Stomach (tissue), 8 donors: ENCODE measurements at regions not wholly inside any gene's neighbourhood (a gene's known extent, or its start where the extent isn't known, plus 50 kb on each side); places are given as distances from the start of the nearest gene placed in this dataset.

Source experiments
- DNase-seq, 2 donors: peaks; one replicate each; pipeline versions ENCODE4 v3.0.0 to v3.0.0-alpha.2; 2013 to 2019
- H3K27ac ChIP-seq, 5 donors: fragments of 200-600 bp in 4 of 5; sonication (generic) in 4 of 5; one replicate each; pipeline ENCODE4 v1.5.1; 2013 to 2019; ENCODE audit warnings: mild to moderate bottlenecking in 1 of 5, moderate library complexity in 1 of 5
- H3K27me3 ChIP-seq, 3 donors: fragments of 200-600 bp; sonication (generic); one replicate each; pipeline ENCODE4 v1.5.1; 2017 to 2019; ENCODE audit warnings: mixed run types in 1 of 3
- H3K36me3 ChIP-seq, 4 donors: fragments of 200-600 bp; sonication (generic); 1 replicate in 3 of 4; 2 replicates in 1 of 4; pipeline ENCODE4 v1.5.1; 2016 to 2019
- H3K4me1 ChIP-seq, 4 donors: fragments of 200-600 bp; sonication (generic); one replicate each; pipeline ENCODE4 v1.5.1; 2016 to 2019
- H3K4me3 ChIP-seq, 4 donors: fragments of 200-600 bp; sonication (generic) in 3 of 4; one replicate each; pipeline ENCODE4 v1.5.1; 2016 to 2019; ENCODE audit warnings: mild to moderate bottlenecking in 1 of 4
- H3K9me3 ChIP-seq, 4 donors: fragments of 200-600 bp; sonication (generic); one replicate each; pipeline ENCODE4 v1.5.1; 2016 to 2019
- EP300 ChIP-seq: sonication (generic); formaldehyde crosslinking; IDR thresholded peaks from one replicate; pipeline ENCODE4 v1.6.1; 2017; ENCODE audit warnings: antibody characterized with exemption
- POLR2A ChIP-seq, 4 donors: fragments of 450-650 bp; IDR thresholded peaks; one replicate each; pipeline ENCODE4 v1.6.1; 2016; ENCODE audit warnings: antibody characterized with exemption in 4 of 4, control low read depth in 2 of 4, mild to moderate bottlenecking in 1 of 4, moderate library complexity in 1 of 4
- POLR2AphosphoS5 ChIP-seq, 3 donors: sonication (generic); formaldehyde crosslinking; IDR thresholded peaks; one replicate each; pipeline ENCODE4 v1.6.1; 2016; ENCODE audit warnings: antibody characterized with exemption in 3 of 3
- WGBS, 5 donors: extraction: QIAGEN DNeasy Blood & Tissue Kit in 3 of 5; methylation state at CpG; one replicate each; pipeline versions ENCODE4 v1.1.5 to v1.1.7; 2013 to 2018; 5-methylcytosine and 5-hydroxymethylcytosine counted together
- intact Hi-C: fragments of 100-400 bp; cut with DNase I; formaldehyde crosslinking; loops from one replicate; pipeline ENCODE4 v1.15.1; 2023; ENCODE audit warnings: low total_unique reads
- TF ChIP-seq, protein P1 (sequence below), 7 experiments: fragments of 450-650 bp in 4 of 7; fragments of 200-600 bp in 3 of 7; sonication (generic) in 3 of 7; IDR thresholded peaks; one replicate each; pipeline ENCODE4 v1.5.1; 2016 to 2019; ENCODE audit warnings: antibody characterized with exemption in 7 of 7, control low read depth in 2 of 7, mild to moderate bottlenecking in 1 of 7
- donor health status: healthy with polysubstance abuse.
- donor health status: Bipolar disorder and iron deficiency.
- donor health status: healthy.

DNA sequence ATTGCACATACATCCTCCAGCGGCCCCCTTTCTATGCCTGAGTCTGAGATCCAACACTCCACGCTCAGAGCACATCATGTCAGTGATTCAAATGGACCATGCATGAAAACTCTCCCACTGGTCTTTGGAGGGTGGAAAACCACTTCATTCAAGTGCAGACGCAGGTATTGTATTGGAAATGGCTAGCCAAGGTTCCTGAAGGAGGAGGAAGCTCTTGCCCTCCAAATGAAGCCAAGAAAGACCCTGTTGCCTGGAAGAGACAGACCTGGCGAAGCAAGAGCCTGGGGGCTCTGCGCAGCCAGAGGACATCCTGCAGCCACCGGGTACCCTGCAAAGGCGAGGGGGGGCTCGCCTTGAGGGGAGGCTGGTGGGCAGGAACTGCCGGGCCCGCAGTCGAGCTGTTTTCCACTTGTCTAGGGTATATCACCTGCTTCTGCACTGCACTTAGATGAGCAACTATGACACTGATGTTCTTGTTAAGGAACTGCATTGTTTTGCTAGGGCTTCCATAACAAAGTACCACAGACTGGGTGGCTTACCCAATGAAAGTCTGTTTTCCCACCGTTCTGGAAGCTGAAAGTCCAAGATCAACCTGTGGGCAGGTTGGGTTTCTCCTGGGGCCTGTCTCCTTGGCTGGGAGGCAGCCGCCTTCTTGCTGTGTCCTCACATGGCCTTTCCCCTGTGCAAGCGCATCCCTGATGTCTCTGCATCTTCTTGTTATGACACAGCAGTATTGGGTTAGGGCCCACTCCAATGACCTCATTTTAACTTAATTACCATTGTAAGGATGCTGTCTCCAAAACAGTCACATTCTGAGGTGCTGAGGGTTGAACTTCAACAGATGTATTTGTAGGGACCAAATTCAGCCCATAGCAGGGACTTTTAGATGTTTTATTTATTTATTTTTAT is 233.4 kb downstream of the ARHGAP12 start:
- DNase-seq = no peak
- H3K27ac ChIP-seq = peak overlapping the region in 2 of 5 donors; percentile 88 to 90
- H3K4me1 ChIP-seq = peaks cover 16 to 49% (median 36%) of the 10 kb centered on the region in 4 donors
- 91 to 94% (median 92%) methylated on average over 14 of the region's 14 CpGs for WGBS, 5 donors
- TF ChIP-seq POLR2AphosphoS5 (IDR thresholded peaks at IDR 0.05) (no peak), EP300 (no peak), POLR2A (IDR thresholded peaks at IDR 0.05) (no peak)
- TF ChIP-seq, protein P1, sequence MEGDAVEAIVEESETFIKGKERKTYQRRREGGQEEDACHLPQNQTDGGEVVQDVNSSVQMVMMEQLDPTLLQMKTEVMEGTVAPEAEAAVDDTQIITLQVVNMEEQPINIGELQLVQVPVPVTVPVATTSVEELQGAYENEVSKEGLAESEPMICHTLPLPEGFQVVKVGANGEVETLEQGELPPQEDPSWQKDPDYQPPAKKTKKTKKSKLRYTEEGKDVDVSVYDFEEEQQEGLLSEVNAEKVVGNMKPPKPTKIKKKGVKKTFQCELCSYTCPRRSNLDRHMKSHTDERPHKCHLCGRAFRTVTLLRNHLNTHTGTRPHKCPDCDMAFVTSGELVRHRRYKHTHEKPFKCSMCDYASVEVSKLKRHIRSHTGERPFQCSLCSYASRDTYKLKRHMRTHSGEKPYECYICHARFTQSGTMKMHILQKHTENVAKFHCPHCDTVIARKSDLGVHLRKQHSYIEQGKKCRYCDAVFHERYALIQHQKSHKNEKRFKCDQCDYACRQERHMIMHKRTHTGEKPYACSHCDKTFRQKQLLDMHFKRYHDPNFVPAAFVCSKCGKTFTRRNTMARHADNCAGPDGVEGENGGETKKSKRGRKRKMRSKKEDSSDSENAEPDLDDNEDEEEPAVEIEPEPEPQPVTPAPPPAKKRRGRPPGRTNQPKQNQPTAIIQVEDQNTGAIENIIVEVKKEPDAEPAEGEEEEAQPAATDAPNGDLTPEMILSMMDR (IDR thresholded peaks at IDR 0.05) = no peak
- H3K9me3 ChIP-seq = peaks cover 0 to 2% (median 0%) of the 10 kb centered on the region in 4 donors
- intact Hi-C loops = no loop called here
- H3K36me3 ChIP-seq = no peaks in the 10 kb centered on the region
- H3K4me3 ChIP-seq = no peak overlapping the region
- H3K27me3 ChIP-seq = no peaks in the 10 kb centered on the region

DNA sequence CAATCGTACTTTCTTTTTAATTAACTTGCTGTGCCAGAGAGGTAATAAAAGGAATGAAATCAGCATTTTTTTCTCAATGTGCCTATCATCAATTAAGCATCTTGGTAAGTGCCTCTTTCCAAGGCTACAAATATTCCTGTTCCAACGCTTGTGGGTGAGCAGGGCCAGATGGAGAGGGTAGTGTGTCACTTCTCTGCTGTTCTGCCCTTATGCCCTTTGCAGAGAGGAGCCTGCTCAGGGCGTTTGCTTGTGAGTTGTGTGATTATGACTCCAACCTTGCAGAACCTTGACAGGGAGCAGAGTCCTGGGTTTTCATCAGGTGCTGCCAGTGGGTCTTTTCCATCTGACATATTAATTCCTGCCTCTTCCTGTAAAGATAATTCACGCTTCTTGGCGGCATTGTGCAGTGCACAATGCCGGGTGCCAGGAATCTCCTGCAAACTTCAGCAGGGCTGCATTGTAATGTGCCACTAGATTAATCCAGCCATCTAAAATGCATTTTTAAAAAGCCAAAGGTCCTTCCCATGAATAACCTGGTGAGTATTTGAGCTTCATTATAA is 234.4 kb downstream of the ARHGAP12 start:
- Histone ChIP-seq H3K27ac (no peak overlapping the region), H3K4me1 (peaks cover 9 to 39% (median 30%) of the 10 kb centered on the region in 4 donors), H3K27me3 (no peaks in the 10 kb centered on the region), H3K9me3 (peaks cover 2 to 12% (median 7%) of the 10 kb centered on the region in 4 donors), H3K4me3 (no peak overlapping the region), H3K36me3 (no peaks in the 10 kb centered on the region)
- 27 to 57% (median 43%) methylated on average over 6 of the region's 6 CpGs for WGBS, 5 donors
- DNase-seq = no peak
- intact Hi-C loops = no loop called here
- TF ChIP-seq POLR2A (IDR thresholded peaks at IDR 0.05) = no peak
- TF ChIP-seq POLR2AphosphoS5 (IDR thresholded peaks at IDR 0.05) = peak in 1 of 3 donors; percentile 5

DNA sequence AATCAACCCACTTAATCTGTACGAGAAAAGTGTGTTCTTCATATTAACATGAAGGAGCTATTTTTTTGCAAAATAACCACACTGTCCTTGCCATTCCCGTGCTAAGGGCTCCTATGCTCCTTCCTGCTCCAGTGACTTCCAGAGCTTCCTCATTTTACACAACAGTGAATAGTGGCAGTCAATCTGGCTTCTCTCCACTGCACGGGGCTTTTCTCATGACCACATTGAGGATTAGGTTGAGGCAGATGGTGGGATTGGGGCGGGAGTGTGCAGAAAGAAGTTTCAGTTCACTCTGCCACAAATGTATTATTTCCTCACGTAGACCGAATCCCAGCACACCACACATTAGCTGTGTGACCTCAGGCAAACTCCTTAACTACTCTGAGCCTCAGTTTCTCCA is 235.1 kb downstream of the ARHGAP12 start:
- 84 to 89% (median 85%) methylated on average over 6 of the region's 6 CpGs for WGBS, 5 donors
- TF ChIP-seq POLR2AphosphoS5 (IDR thresholded peaks at IDR 0.05) (no peak), EP300 (no peak), POLR2A (IDR thresholded peaks at IDR 0.05) (no peak)
- TF ChIP-seq, protein P1 (IDR thresholded peaks at IDR 0.05) = no peak
- Histone ChIP-seq H3K9me3 (peaks cover 3 to 19% (median 11%) of the 10 kb centered on the region in 4 donors), H3K4me1 (peaks cover 9 to 33% (median 24%) of the 10 kb centered on the region in 4 donors), H3K27me3 (no peaks in the 10 kb centered on the region), H3K36me3 (no peaks in the 10 kb centered on the region), H3K27ac (no peak overlapping the region), H3K4me3 (no peak overlapping the region)
- DNase-seq = no peak
- intact Hi-C loops = no loop called here

DNA sequence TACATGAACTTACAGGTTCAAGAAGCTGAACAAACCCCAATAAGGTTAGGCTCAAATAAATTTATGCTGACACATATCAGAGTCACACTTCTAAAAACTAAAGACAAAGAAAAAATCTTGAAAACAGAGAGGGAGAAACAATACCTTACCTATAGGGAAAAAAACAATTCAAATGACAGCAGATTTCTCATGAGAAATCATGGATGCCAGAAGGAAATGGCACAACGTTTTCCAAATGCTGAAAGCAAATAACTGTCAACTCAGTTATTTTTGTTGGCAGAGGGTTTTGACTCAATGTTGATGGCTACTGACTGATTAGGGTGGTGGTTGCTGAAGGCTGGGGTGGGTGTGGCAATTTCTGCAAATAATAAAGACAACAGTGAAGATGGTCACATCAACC is 239.4 kb downstream of the ARHGAP12 start:
- Histone ChIP-seq H3K4me1 (peaks cover 0 to 6% (median 2%) of the 10 kb centered on the region in 4 donors), H3K27me3 (no peaks in the 10 kb centered on the region), H3K4me3 (no peak overlapping the region), H3K9me3 (peaks cover 3 to 28% (median 18%) of the 10 kb centered on the region in 4 donors), H3K36me3 (no peaks in the 10 kb centered on the region), H3K27ac (no peak overlapping the region)
- 54 to 70% (median 56%) methylated on average over 1 of the region's 1 CpG for WGBS, 5 donors
- DNase-seq = no peak
- TF ChIP-seq, protein P1 (IDR thresholded peaks at IDR 0.05) = no peak
- no peak for TF ChIP-seq EP300
- no peak for TF ChIP-seq POLR2AphosphoS5 (IDR thresholded peaks at IDR 0.05)
- no peak for TF ChIP-seq POLR2A (IDR thresholded peaks at IDR 0.05)
- intact Hi-C loops = no loop called here
